DND-41 (cell line): ENCODE measurements at regions not wholly inside any gene's neighbourhood (a gene's known extent, or its start where the extent isn't known, plus 50 kb on each side); places are given as distances from the start of the nearest gene placed in this dataset.
A peak's percentile ranks its signal among the peaks of the same experiment; 100 is the strongest.

ENCODE experiments used
- ATAC-seq: fragments of 200-7000 bp; cut with Tn5 transposase; 3 replicates; pipeline ENCODE4 v1.9.1; 2021; ENCODE audit warnings: low read depth; ENCODE audit not compliant: insufficient read depth
- DNase-seq: peaks from one replicate; pipeline ENCODE4 v3.0.0-alpha.2; 2020
- H2AFZ ChIP-seq: 2 replicates; pipeline ENCODE4 v1.6.0; 2012; ENCODE audit warnings: low read depth, low read length
- H3K27ac ChIP-seq: 2 replicates; pipeline ENCODE4 v1.5.1; 2012; ENCODE audit warnings: low read length, inconsistent platforms
- H3K27me3 ChIP-seq: fragments of 200-600 bp; sonication (generic); 2 replicates; pipeline ENCODE4 v1.6.0; 2012; ENCODE audit warnings: low read length, mild to moderate bottlenecking, inconsistent platforms; ENCODE audit not compliant: insufficient read depth, poor library complexity
- H3K36me3 ChIP-seq: 2 replicates; pipeline ENCODE4 v1.5.1; 2012; ENCODE audit warnings: low read length, inconsistent platforms; ENCODE audit not compliant: insufficient read depth
- H3K4me1 ChIP-seq: 2 replicates; pipeline ENCODE4 v1.5.1; 2012; ENCODE audit warnings: mild to moderate bottlenecking, low read length; ENCODE audit not compliant: insufficient read depth
- H3K4me2 ChIP-seq: 2 replicates; pipeline ENCODE4 v1.6.0; 2012; ENCODE audit warnings: mild to moderate bottlenecking, moderate library complexity, low read length, inconsistent platforms; ENCODE audit not compliant: insufficient read depth
- H3K4me3 ChIP-seq, 2 experiments: fragments of 200-600 bp in 1 of 2; shearing (Covaris generic) in 1 of 2; 2 replicates each; pipeline ENCODE4 v1.5.1; 2012 to 2016; ENCODE audit warnings: inconsistent platforms in 2 of 2, low read length in 2 of 2, mild to moderate bottlenecking in 2 of 2, low read depth in 1 of 2, moderate library complexity in 1 of 2
- H3K79me2 ChIP-seq: 2 replicates; pipeline ENCODE4 v1.6.0; 2012; ENCODE audit warnings: low read length, inconsistent platforms; ENCODE audit not compliant: insufficient read depth
- H3K9ac ChIP-seq: 2 replicates; pipeline ENCODE4 v1.6.0; 2012; ENCODE audit warnings: low read depth, mild to moderate bottlenecking, inconsistent platforms, low read length, moderate library complexity
- H3K9me3 ChIP-seq: 2 replicates; pipeline ENCODE4 v1.5.1; 2012; ENCODE audit warnings: low read length, moderate library complexity, mild to moderate bottlenecking, inconsistent platforms; ENCODE audit not compliant: insufficient read depth, severe bottlenecking
- H4K20me1 ChIP-seq: 2 replicates; pipeline ENCODE4 v1.6.0; 2012; ENCODE audit warnings: low read length; ENCODE audit not compliant: insufficient read depth
- CTCF ChIP-seq: IDR thresholded peaks from 2 replicates; pipeline ENCODE4 v1.5.1; 2012; ENCODE audit warnings: borderline replicate concordance, low read length, moderate library complexity, mild to moderate bottlenecking; ENCODE audit not compliant: poor library complexity, severe bottlenecking; ENCODE audit errors: extremely low read depth
- EZH2 ChIP-seq: IDR thresholded peaks from 3 replicates; pipeline ENCODE4 v1.6.1; 2012; ENCODE audit warnings: borderline replicate concordance, low read depth, mild to moderate bottlenecking, moderate library complexity, low read length, inconsistent platforms; ENCODE audit not compliant: severe bottlenecking

- no peaks in the 10 kb centered on the region for H3K79me2 ChIP-seq
- no peak overlapping the region for H2AFZ ChIP-seq
- H3K4me2 ChIP-seq: no peak overlapping the region
- H3K9ac ChIP-seq: no peak overlapping the region
- H3K27ac ChIP-seq: no peak overlapping the region
- TF ChIP-seq EZH2: no peak
- TF ChIP-seq CTCF: peak; percentile 33
- no peaks in the 10 kb centered on the region for H3K27me3 ChIP-seq
- H3K4me3 ChIP-seq: no peak overlapping the region
- no peaks in the 10 kb centered on the region for H3K4me1 ChIP-seq
- H4K20me1 ChIP-seq: no peaks in the 10 kb centered on the region
- ATAC-seq (no peak), DNase-seq (peak; percentile 4)
- H3K9me3 ChIP-seq: no peaks in the 10 kb centered on the region
- no peaks in the 10 kb centered on the region for H3K36me3 ChIP-seq
Measured at GRCh38 chr15:88321271-88321670, 64.7 kb upstream of the NTRK3 start.

GRCh38 chr15:88316586-88316985 lies 60.0 kb upstream of the NTRK3 start:
- H3K4me2 ChIP-seq: no peak overlapping the region

GRCh38 chr15:88315221-88315878 lies 58.8 kb upstream of the NTRK3 start:
- no peak overlapping the region for H3K4me3 ChIP-seq
- no peak overlapping the region for H3K9ac ChIP-seq
- H4K20me1 ChIP-seq: no peaks in the 10 kb centered on the region
- DNase-seq (no peak), ATAC-seq (no peak)
- H2AFZ ChIP-seq: no peak overlapping the region
- H3K27ac ChIP-seq: no peak overlapping the region
- H3K4me2 ChIP-seq: no peak overlapping the region
- H3K79me2 ChIP-seq: no peaks in the 10 kb centered on the region
- H3K4me1 ChIP-seq: no peaks in the 10 kb centered on the region
- H3K27me3 ChIP-seq: peaks cover 4% of the 10 kb centered on the region
- H3K36me3 ChIP-seq: no peaks in the 10 kb centered on the region
- no peak for TF ChIP-seq CTCF
- no peak for TF ChIP-seq EZH2
- H3K9me3 ChIP-seq: no peaks in the 10 kb centered on the region

More at GRCh38 chr15:88316586-88316985, 60.0 kb upstream of the NTRK3 start:
- H3K27me3 ChIP-seq: peaks cover 4% of the 10 kb centered on the region
- no peaks in the 10 kb centered on the region for H4K20me1 ChIP-seq
- H3K9me3 ChIP-seq: no peaks in the 10 kb centered on the region
- TF ChIP-seq EZH2 (no peak), CTCF (no peak)
- no peak overlapping the region for H3K27ac ChIP-seq
- ATAC-seq: no peak
- no peak overlapping the region for H2AFZ ChIP-seq
- no peak overlapping the region for H3K9ac ChIP-seq
- H3K4me1 ChIP-seq: no peaks in the 10 kb centered on the region
- H3K36me3 ChIP-seq: no peaks in the 10 kb centered on the region
- no peak overlapping the region for H3K4me3 ChIP-seq
- no peak for DNase-seq
- H3K79me2 ChIP-seq: no peaks in the 10 kb centered on the region
